C4-2B (cell line): ENCODE measurements at regions not wholly inside any gene's neighbourhood (a gene's known extent, or its start where the extent isn't known, plus 50 kb on each side); places are given as distances from the start of the nearest gene placed in this dataset.

Experiments used
- CTCF ChIP-seq: fragments of 450-650 bp; conservative IDR thresholded peaks from 2 replicates; pipeline ENCODE4 v1.5.1; 2017; ENCODE audit warnings: mild to moderate bottlenecking
- ZFX ChIP-seq: fragments of 450-650 bp; IDR thresholded peaks from 2 replicates; pipeline ENCODE4 v1.6.1; 2017

- TF ChIP-seq CTCF (no peak), ZFX (no peak)
Measured at GRCh38 chrX:3529466-3530010, 183.1 kb upstream of the MXRA5 start.
